ENCODE measurements at regions not wholly inside any gene's neighbourhood (a gene's known extent, or its start where the extent isn't known, plus 50 kb on each side); places are given as distances from the start of the nearest gene placed in this dataset.
"Not testable (repeated sequence)": the region's sequence is repeated elsewhere in the genome, so short reads cannot be mapped to it uniquely, and the experiment has no call there.

DNA sequence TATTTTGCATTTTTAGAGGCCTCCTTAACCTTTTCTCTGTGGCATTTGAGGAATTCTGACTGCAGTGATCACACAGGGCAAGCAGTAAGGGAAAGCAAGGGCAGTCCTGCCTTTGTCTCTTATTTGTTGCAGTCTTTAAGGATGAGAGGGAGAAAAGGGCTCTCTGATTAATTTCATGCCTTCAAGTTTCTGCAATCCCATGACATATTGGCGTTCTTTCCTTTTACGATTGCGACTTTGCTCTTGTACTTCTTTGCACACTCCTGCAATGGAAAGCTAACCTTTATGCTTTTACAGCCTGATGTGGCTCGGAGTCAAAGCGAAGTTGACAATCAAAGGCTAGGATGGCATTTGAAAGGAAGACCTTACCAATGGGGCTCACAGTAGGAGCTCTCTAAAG, 698.4 kb downstream of the DNAH5 start:
- DNase-seq (ENCODE audit: low read depth in 2 of 2), result no peak

DNA sequence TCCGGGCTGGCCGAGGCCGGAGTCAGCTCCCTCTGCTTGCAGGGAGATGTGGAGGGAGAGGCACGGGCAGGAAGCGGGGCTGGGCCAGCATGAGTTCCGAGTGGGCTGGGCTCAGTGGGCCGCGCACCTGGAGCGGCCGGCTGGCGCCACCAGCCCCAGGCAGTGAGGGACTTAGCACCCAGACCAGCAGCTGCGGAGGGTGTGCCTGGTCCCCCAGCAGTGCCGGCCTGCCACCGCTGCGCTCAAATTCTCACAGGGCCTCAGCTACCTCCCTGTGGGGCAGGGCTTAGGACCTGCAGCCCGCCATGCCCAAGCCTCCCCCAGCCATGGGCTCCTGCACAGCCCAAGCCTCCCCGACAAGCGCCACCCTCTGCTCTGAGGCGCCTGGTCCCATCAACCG, 700.3 kb downstream of the DNAH5 start:
- DNase-seq (ENCODE audit: low read depth in 2 of 2), result no peak

DNA sequence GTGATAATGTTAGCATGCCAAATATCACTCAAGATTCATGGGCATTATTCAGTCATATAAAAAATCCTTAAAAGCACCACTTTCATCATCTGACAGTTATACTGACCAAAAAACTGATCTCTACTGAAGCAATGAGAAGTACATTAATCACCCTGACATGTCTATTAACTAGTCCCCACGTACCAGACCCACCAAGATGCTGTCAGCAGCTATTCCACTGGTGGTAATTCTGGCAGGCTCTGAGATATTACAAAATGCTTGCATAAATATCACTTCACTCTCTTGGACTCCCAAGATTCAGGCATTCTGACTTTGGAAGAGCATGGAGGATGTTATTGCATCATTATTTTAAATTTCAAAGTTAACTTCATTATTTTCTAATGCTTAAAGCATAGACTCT, 717.0 kb downstream of the DNAH5 start:
- no peak for DNase-seq (ENCODE audit: low read depth in 2 of 2)

DNA sequence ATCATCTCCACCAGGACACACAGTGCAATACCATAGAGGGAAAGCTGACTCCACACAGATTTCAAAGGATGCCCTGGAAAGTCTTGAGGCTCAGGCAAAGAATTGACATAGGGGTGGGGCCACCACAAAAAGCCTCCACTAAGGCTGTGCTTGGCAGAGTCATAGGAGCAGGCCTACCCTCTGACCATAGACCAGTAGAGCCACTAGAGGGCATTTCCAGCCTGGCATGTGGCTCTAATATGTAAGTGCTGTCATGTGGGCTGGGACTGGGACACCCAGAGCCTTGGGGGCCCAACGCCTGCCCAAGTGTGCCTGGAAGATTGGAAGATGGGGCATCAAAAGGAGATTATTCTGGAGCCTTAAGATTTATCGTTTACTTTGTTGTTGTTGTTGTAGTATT, 726.0 kb downstream of the DNAH5 start:
- no peak for DNase-seq (ENCODE audit: low read depth in 2 of 2)

DNA sequence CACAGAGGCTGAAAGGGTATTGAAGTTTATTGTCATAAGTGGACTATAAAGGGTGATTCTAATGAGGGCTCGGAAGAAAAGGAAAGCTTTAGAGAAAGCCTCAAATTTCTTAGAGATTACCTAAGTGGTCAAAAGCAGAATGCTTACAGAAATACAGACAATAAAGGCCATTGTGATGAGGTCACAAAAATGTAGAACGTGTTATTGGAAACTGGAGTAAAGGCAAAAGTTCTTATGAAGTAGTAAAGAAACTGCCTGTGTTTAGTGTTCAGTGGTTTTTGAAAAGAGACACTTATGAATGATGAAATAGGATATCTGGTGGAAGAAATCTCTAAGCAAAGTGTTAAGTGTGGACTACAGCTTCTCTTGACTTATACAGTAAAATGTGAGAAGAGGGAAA, 726.9 kb downstream of the DNAH5 start:
- DNase-seq (ENCODE audit: low read depth in 2 of 2), result no peak

DNA sequence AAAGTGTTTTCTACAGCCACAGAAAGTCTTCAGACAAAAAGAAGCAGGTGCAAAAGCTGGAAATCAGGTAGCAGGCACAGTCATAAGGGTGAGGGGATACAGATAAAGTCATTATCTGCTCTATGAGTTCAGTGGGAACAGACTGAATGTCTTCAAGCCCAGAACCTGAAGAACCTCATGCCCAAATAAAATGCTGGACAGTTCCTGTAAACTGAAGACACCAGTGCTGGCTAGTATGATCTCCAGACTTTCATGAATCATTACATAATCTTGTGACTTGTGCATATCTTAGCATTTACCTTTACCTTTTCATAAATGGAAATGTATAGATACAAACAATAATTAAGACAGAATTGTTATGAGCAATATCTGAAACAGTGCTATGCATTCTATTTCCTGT, 728.7 kb downstream of the DNAH5 start:
- DNase-seq (ENCODE audit: low read depth in 2 of 2), result no peak

DNA sequence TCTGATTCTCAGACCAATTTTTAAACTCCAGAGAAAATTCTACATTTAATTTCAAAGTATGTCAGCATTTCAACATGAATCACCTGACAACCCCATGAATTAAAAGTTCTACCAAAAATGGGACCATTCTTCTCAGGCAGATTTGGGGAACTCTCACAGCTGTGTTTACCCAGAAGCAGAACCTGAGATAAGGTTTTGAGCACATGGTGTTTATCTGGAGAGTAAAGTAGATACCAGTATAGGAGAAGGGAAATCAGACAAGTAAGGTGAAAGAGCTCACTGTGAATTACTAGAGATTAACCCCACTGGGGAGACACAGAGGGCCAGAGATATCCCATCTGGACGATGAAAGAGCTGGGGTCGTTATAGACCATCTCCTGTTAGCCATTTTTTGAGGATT, 729.1 kb downstream of the DNAH5 start:
- no peak for DNase-seq (ENCODE audit: low read depth in 2 of 2)

DNA sequence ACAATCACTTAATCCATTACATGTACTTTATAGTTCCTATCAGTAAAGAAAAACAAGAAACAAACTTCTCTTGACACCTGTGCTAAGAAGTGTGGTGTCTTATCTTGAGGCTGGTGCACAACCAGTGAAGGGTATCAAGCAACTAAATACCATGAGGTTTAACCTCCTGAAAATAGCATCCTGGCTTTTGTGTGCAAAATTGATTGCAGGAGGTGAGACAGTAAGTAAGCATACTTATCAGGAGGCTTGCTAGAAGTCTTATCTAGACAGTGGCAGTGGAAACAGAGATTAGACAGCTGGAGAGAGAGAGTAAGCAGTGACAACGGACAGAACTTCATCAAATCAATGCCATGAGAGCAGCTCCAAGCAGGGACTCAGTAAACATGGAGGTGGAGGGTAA, 730.3 kb downstream of the DNAH5 start:
- no peak for DNase-seq (ENCODE audit: low read depth in 2 of 2)

DNA sequence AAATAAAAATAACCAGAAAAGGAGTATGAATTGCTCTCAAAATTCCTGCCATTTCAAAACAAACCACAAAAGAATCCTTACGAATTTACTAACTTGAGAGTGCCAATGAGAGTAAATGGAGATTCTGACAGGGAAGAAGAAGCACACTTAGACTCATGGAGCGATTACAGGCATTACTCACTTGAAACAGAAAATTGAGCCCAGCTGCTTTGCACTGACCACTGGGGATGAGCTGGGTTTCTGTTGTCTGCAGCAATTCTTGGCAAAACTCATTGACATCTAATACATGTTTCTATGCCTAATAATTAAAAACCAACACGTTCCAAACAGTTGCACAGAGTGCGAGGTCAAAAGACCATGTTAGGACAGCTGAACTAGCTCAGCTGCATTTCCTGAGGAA, 731.6 kb downstream of the DNAH5 start:
- DNase-seq (ENCODE audit: low read depth in 2 of 2), result no peak

DNA sequence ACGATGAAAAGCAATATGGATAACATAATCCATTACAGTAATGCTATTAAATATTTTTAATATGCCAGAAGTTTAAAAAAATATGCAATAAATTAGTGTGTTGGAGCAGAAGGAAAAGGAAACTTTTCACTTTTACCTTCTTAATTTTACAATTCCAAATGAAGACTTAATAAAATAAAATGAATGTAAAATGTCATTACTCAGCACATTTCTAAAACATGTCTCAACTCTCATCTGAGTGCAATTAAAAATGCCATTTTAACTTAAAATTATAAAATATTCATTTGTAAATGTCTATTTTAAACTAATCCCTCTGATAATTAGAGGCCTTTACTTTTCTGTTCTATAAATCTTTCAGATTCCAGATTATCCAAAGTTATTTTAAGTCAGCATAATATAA, 733.4 kb downstream of the DNAH5 start:
- no peak for DNase-seq (ENCODE audit: low read depth in 2 of 2)

DNA sequence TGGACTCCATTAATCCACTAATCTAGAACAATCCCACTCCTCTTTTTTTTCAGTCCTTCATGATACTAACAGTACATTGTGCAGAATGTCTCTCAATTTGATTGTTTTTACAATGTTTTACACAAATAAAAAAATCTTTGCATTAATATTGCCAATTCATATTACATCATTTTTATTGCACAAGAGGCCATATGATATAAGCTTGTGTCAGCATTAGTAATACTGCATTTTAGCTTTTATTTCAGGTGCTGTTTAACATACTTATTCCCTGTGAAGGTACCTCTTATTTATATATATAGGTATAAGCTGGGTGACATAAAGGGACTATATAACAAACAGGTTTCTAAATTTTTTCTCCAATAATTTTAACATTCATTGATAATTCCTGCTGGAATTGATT, 737.4 kb downstream of the DNAH5 start:
- DNase-seq (ENCODE audit: low read depth in 2 of 2), result no peak

DNA sequence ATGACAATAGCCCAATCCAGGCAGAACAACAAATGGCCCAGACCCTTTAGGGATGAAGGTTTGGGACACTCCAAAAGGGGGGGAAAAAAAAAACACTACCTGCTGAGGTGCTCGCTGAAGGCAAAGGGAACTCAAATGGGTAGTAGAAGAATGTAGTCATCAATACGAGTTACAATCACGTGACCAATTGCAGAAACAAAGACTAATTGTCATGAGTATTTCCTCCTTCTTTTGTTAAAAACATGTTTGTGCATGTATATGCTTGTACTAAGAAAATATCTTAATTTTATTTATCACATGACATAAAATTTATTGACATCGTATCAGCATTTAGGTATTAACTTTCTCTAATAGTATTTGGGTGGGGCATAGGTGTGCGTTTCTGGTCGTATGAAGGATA, 743.5 kb downstream of the DNAH5 start:
- no peak for DNase-seq (ENCODE audit: low read depth in 2 of 2)

DNA sequence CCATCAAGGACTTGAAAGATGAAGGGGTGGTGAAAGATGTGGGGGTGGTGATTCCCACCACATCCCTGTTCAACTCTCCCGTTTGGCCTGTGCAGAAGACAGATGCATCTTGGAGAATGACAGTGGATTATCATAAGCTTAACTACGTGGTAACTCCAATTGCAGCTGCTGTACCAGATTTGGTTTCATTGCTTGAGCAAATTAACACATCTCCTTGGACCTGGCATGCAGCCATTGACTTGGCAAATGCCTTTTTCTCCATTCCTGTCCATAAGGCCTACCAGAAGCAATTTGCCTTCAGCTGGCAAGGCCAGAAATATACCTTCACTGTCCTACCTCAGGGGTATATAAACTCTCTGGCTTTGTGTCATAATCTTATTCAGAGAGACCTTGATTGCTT, 746.3 kb downstream of the DNAH5 start:
- not testable (repeated sequence) for DNase-seq (ENCODE audit: low read depth in 2 of 2)

DNA sequence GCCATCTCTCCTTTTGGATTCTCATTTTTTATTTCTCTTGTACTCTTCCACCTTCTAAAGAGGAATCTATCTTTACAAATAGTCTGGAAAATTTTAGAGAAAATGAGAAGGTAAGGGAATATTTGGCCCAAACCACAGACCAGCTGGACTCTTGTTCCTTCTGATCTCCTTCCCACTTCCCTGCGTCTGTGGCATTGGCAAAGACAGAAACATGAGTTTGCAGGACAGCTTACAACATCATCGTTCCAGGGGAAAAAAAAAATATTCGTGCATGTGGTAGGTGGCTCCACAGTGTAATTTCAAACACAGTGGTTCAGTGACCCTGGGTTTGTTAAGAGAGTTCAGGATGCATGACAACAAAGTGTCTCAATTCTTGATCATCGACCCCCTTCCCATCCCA, 755.0 kb downstream of the DNAH5 start:
- no peak for DNase-seq (ENCODE audit: low read depth in 2 of 2)

DNA sequence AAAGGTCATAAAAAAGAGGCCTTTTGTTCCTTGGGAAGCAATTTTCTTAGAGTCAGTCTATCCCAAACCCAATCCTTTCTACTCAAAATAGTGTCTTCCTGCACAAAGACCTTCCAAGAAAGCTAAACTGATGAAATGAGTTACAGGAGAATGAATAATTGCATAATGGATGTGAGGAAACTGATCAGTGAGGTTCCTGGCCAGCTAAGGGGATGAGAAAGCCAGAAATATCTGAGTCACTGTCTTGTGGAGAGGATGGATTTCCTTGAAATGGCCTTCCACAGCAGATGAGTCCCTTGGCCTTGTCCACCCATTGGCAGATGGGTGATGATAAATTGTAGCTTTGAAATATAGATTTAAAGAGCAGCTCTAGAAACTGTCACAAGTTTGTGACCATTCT, 756.1 kb downstream of the DNAH5 start:
- no peak for DNase-seq (ENCODE audit: low read depth in 2 of 2)

DNA sequence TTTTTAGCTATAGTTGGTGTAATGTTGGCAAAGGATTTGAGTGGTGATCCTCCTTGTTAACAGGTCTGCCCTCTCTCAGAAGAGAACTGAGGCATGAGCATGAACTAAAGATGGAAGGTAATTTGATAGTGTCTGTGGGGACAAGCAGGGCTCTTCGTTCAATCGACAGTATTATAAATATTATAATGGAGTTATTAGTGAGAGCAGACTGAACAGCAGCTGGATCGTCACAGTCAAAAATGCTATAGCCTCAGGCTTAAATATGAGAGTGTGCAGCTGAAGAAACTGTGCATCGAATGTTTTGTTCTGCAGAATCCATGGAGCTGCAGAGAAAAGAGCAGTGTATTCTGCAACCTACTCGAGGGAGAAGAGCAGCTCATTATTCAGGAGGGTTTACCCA, 757.3 kb downstream of the DNAH5 start:
- no peak for DNase-seq (ENCODE audit: low read depth in 2 of 2)

DNA sequence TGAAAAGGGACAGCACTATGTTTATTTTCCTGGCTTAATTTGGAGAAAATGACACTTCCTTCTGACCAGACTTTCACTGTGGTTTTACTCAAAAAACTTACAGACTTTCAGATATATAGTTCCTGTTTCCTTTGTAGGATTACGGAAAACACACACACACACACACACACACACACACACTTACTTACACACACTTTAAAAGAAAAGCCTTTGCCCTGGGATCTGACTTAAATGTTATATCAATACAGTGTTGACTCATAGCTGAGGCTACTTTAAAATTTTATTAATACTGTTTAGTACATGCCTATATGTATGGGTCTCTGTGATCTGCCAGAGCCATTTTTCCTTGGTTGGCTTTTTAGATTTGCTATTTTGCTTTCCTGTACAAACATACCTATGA, 758.3 kb downstream of the DNAH5 start:
- no peak for DNase-seq (ENCODE audit: low read depth in 2 of 2)

DNA sequence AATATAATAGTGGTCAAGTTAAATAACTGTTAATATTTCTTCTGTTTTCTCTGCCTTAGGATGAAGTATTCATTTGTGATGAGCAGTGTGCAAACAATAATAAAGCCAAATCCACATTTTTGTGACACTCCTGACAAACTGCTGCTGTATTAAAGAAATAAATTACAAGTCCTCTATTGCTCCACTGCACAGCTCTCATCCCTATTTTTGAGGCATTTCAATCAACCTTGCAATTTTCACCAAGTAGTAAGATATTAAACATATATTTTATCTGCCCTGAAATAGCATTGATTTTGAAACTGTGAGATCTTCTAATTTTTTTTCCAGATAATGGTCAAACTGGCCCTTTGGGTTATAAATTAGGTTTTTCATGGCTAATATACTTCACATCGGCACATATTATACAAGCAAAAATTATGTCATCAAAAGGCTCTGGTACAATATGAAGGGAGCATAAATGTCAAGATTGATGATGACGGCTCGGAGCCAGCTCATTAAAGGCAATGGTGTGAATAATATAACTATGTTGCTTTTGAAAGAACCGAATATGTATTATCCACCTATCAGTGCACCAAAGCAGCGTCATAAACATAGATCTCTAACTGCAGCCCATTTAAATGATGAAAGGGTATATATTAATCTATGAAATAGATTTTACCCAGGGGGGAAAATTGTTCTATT, 764.9 kb downstream of the DNAH5 start:
- no peak for DNase-seq (ENCODE audit: low read depth in 2 of 2)

DNA sequence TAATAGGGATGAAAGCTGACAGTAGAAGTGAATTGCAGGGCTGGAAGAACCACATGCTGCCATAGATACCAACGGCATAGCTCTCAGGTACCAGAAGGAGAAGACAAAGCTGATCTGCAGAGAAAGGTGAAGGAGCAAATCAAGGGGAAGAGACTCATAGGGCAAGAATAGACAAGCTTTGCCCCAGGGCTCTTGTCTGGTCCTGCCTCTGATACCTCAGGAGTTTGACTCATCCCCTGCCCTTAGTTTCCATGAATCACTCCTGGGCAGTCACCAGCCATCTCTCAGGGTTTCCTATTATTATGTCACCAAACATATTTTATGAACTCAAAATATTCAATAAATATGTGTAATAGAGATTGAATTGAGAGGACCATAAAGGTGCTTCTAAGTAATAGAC, 800.9 kb downstream of the DNAH5 start:
- DNase-seq (ENCODE audit: low read depth in 2 of 2), result no peak

DNA sequence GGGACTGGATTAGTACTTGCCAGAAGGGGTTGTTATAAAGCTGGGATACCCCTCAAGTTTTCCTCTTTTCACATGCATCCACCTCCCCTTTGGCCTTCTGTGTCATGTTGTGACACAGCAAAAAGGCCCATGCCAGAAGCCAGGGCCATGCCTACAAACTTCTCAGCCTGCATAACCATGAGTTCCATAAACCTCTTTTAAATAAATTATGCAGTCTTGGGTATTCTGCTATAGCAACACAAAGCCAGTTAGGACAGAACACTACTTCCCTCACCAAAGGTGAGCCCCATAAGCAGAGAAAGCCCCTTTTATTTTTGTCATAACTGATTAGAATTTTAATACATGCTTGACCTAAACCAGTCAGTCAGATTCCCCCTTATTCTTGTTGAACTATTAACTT, 801.3 kb downstream of the DNAH5 start:
- no peak for DNase-seq (ENCODE audit: low read depth in 2 of 2)

DNA sequence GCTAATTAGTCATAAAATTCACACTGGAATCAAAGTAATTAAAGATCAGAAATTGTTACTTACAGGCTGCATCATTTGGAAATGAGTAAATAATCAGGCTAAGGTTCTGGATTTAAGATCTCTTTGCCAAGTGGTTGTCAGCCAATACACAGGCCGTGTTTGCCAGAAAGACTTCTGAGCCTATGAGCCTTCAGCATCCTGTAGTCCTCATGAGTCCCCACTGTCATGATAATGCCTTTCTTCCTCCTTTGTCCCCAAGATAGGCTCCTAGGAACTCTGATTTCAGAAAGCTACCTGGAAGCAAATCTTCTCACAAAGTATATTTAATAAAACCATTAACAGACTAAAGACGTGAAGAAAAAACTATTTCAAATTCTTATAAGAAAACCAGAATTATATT, 810.5 kb downstream of the DNAH5 start:
- no peak for DNase-seq (ENCODE audit: low read depth in 2 of 2)

DNA sequence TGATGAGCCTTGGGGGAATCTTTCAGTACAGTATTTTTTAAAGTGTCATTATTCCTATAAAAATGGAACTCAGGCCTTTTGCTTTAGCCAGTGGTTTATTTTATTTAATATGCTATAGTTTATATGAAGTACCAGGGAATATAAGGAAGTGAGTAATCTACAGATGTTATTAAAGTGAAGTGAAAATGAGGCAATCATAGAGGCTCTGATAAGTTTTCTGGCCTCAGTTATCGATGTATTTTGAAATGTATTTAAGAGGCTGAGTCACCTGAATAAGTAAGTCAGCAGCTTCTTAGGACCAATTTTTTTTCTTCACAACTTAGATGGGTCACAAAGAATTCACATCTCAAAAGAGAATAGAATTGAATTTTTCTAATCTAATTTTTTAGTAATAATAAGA, 829.0 kb downstream of the DNAH5 start:
- DNase-seq (ENCODE audit: low read depth in 2 of 2), result no peak

DNA sequence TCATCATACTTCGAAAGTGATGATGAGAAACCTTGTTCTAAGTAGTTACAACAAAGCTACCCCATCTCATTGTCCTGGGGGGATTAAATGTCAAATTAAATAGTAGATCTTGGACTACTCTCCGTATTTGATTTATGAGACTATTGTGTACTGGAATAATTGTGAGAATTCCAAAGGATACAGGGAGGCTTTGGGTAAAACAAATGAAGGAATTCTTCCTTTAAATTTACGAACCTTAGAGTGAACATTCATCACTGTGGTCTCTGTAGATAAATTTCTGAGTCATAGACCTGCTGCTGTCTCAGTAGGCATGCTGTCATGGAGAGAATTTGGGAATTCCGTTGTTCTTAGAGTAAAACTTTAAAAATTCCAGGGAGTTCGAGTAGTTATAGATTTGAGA, 836.2 kb downstream of the DNAH5 start:
- no peak for DNase-seq (ENCODE audit: low read depth in 2 of 2)

DNA sequence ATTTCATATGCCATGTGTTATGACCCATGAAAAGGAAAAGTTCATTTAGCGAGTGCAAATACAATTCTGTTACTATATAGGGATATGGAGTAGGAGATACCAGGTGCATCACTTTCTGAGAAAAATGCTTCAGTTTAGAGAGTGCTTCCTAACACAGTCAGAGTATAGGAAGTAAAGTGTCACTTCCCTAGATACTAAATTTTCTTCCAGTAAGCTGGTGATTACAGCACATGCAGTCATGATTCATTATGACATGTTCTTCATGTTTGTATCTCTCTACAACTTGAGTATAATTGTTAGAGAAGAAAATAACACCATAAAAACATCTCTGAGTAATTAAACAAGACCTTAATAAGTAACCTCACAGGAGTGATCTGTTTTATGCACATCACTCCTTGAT, 837.0 kb downstream of the DNAH5 start:
- DNase-seq (ENCODE audit: low read depth in 2 of 2), result no peak

Data from lung microvascular endothelial cell (primary cell).